ENCODE measurements at regions not wholly inside any gene's neighbourhood (a gene's known extent, or its start where the extent isn't known, plus 50 kb on each side); places are given as distances from the start of the nearest gene placed in this dataset.

- no peak for TF ChIP-seq EZH2 (IDR thresholded peaks at IDR 0.05; ENCODE audit: low read length)
- TF ChIP-seq, protein P1, sequence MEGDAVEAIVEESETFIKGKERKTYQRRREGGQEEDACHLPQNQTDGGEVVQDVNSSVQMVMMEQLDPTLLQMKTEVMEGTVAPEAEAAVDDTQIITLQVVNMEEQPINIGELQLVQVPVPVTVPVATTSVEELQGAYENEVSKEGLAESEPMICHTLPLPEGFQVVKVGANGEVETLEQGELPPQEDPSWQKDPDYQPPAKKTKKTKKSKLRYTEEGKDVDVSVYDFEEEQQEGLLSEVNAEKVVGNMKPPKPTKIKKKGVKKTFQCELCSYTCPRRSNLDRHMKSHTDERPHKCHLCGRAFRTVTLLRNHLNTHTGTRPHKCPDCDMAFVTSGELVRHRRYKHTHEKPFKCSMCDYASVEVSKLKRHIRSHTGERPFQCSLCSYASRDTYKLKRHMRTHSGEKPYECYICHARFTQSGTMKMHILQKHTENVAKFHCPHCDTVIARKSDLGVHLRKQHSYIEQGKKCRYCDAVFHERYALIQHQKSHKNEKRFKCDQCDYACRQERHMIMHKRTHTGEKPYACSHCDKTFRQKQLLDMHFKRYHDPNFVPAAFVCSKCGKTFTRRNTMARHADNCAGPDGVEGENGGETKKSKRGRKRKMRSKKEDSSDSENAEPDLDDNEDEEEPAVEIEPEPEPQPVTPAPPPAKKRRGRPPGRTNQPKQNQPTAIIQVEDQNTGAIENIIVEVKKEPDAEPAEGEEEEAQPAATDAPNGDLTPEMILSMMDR (optimal IDR thresholded peaks at IDR 0.05 in 1 of 3, IDR thresholded peaks at IDR 0.05 in 1 of 3, conservative IDR thresholded peaks at IDR 0.05 in 1 of 3; ENCODE audit: extremely low read depth in 1 of 3, insufficient read depth in 2 of 3, low read length in 3 of 3), result no peak
Observed at GRCh38 chr18:72427721-72428120, 116.4 kb downstream of the CBLN2 start.
